NT2/D1 (cell line): ENCODE measurements at regions not wholly inside any gene's neighbourhood (a gene's known extent, or its start where the extent isn't known, plus 50 kb on each side); places are given as distances from the start of the nearest gene placed in this dataset.

ENCODE experiments used
- DNase-seq: peaks from one replicate; pipeline ENCODE4 v3.0.0-alpha.2; 2011; ENCODE audit warnings: low read depth, low spot score
- H3K27me3 ChIP-seq: 2 replicates; pipeline ENCODE4 v1.6.0; 2011; ENCODE audit warnings: mild to moderate bottlenecking; ENCODE audit not compliant: insufficient read length, insufficient read depth
- H3K36me3 ChIP-seq: 2 replicates; pipeline ENCODE4 v1.6.1; 2011; ENCODE audit warnings: mild to moderate bottlenecking, low read length, mixed read lengths; ENCODE audit not compliant: insufficient read depth, insufficient read length
- H3K4me1 ChIP-seq: 2 replicates; pipeline ENCODE4 v1.5.1; 2011; ENCODE audit not compliant: insufficient read depth, insufficient read length
- H3K4me3 ChIP-seq: 2 replicates; pipeline ENCODE4 v1.5.1; 2011; ENCODE audit warnings: low read depth; ENCODE audit not compliant: insufficient read length
- H3K9ac ChIP-seq: 2 replicates; pipeline ENCODE4 v1.6.0; 2011; ENCODE audit warnings: low read depth; ENCODE audit not compliant: insufficient read length
- H3K9me3 ChIP-seq: 2 replicates; pipeline ENCODE4 v1.5.1; 2011; ENCODE audit warnings: mild to moderate bottlenecking, low read length; ENCODE audit not compliant: insufficient read depth
- SUZ12 ChIP-seq: IDR thresholded peaks from 2 replicates; pipeline ENCODE4 v1.6.1; 2011; ENCODE audit not compliant: insufficient read length, insufficient read depth; ENCODE audit errors: extremely low read depth
- YY1 ChIP-seq: IDR thresholded peaks from 2 replicates; pipeline ENCODE4 v1.6.1; 2011; ENCODE audit not compliant: insufficient read length, insufficient read depth
- ZNF274 ChIP-seq: IDR thresholded peaks from 2 replicates; pipeline ENCODE4 v1.6.1; 2011; ENCODE audit warnings: mild to moderate bottlenecking, low read depth, low read length

DNA sequence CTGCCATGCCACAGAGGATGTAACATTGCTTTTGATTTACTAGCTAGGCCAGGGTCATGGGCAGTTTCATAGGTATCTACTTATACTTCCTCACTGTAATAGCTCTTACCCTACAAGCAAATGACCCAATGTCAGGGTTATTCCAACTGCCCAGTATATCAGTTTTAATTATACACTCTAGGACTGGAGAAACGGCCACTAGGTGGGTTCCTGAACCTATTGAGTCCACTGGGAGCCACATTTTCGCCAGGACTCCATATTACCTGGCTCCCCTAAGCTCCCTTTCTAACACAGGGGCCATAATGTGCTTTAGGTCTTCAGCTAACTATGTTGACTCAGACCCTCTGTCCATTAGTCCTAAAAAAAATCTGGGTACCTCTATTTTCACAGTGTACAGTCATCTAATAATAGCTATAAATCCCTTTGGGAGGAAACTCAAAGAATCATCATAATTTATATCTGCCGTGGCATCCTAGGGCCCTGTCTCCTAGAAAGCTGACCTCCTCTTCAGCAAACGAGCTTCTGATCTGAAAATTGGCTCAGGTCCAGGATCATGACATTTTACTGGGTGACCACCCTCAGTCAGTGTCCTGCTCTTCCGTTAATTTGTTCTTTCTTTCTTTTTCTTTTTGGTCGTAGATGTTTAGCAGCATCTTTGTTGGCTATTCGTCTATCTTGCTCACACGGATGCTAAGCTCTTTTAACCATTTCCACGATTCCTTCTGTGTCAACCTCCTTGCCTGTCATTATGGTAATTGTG is 244.3 kb downstream of the FAM76B start:
- H3K9me3 ChIP-seq: no peaks in the 10 kb centered on the region
- no peak for DNase-seq

DNA sequence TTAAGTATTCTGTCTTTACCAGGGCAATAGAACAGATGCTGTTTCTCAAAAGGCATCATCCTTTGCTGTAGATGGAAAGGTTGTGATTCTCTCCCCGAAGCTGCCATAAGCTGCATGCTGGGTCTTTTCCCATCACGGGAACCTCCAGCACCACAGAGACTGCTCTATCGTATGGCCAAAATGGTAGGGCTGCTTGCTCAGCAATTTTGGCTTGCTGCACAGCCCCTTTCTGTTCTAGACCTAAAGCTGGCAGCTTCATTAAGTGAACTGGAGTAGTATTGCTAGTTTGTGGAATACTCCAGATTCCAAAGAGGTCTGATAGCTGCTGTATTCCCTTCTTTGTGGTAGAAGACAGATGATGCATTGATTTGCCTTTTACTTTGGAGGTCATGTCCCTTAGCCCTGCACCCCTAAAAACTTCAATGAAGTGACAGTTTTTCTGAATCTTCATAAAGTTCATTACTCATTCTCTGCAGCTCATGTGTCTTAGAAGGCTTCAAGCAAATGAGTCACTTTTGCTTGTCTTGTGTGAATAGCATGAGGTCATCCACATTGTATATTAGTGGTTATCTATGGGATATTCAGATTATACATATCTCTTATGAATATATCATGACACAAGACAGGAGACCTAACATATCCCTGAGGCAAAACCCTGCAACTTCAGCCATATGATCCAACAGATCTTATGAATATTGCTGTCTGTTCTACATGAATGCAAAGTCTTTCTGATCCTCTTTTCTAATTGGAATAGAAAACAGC is 245.3 kb downstream of the FAM76B start:
- H3K4me3 ChIP-seq: no peak overlapping the region
- H3K36me3 ChIP-seq: no peaks in the 10 kb centered on the region
- TF ChIP-seq SUZ12 (no peak), ZNF274 (no peak), YY1 (no peak)
- no peaks in the 10 kb centered on the region for H3K9me3 ChIP-seq
- no peaks in the 10 kb centered on the region for H3K27me3 ChIP-seq
- no peaks in the 10 kb centered on the region for H3K4me1 ChIP-seq
- no peak overlapping the region for H3K9ac ChIP-seq
- no peak for DNase-seq

More for the DNA sequence above, 244.3 kb downstream of the FAM76B start:
- no peaks in the 10 kb centered on the region for H3K4me1 ChIP-seq
- no peak overlapping the region for H3K4me3 ChIP-seq
- TF ChIP-seq YY1 (no peak), ZNF274 (no peak), SUZ12 (no peak)
- no peak overlapping the region for H3K9ac ChIP-seq
- no peaks in the 10 kb centered on the region for H3K36me3 ChIP-seq
- no peaks in the 10 kb centered on the region for H3K27me3 ChIP-seq

DNA sequence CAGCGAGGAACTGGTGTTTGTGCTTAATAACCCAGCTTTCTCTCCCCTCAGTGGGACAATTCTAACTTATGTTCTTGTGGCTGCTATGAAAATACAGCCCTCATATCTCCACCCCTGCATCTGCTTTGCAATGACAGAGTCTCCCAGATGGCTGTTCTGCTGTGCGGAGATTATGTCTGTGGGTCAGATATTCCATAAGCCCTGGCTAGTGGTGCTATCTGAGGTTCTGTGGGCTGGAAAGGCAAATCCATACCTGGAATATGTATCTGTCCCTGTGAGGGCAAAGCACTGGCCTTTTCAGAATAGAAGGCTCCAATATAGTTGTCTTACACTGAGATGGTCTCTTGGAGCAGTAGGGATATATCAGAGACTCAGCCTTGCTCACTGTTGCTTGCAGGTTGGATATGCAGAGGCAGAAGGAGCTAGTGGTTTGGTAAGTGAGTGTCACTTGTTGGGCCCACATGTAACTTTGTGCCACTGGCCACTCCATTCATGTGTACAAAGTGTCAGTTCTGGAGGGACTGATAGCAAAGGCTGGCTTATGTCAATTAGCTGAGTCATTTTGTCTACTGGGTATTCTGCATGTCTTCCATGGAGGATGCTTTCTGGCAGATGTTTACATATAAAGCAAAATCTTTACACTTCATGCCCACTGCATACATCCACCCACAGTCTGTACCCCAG is 246.6 kb downstream of the FAM76B start:
- no peaks in the 10 kb centered on the region for H3K4me1 ChIP-seq
- TF ChIP-seq YY1 (no peak), SUZ12 (no peak), ZNF274 (no peak)
- no peak for DNase-seq
- H3K27me3 ChIP-seq: no peaks in the 10 kb centered on the region
- H3K9me3 ChIP-seq: no peaks in the 10 kb centered on the region
- no peak overlapping the region for H3K9ac ChIP-seq
- H3K36me3 ChIP-seq: no peaks in the 10 kb centered on the region
- no peak overlapping the region for H3K4me3 ChIP-seq

DNA sequence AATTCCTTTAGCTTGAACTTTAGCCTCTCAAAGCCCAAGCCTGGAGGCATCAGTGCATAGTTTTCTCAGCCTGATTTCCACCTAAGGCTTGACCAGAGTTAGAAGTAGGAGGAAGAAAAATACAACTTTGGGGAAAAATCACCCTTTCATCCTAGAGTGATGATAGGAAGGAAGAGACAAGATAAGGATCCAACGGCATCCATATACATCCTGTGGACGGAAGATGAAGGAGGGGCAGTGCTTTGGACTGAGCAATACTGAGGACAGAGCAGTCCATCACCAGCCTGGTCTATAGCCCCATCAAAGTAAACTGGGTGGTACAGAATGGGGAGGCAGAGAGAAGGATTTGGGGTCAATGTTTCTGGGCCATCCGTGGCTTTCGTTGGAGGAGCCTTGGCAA is 247.9 kb downstream of the FAM76B start:
- Histone ChIP-seq H3K4me1 (no peaks in the 10 kb centered on the region), H3K36me3 (no peaks in the 10 kb centered on the region), H3K4me3 (no peak overlapping the region), H3K9ac (no peak overlapping the region), H3K9me3 (no peaks in the 10 kb centered on the region), H3K27me3 (no peaks in the 10 kb centered on the region)
- no peak for DNase-seq
- no peak for TF ChIP-seq SUZ12
- no peak for TF ChIP-seq YY1
- TF ChIP-seq ZNF274: no peak

DNA sequence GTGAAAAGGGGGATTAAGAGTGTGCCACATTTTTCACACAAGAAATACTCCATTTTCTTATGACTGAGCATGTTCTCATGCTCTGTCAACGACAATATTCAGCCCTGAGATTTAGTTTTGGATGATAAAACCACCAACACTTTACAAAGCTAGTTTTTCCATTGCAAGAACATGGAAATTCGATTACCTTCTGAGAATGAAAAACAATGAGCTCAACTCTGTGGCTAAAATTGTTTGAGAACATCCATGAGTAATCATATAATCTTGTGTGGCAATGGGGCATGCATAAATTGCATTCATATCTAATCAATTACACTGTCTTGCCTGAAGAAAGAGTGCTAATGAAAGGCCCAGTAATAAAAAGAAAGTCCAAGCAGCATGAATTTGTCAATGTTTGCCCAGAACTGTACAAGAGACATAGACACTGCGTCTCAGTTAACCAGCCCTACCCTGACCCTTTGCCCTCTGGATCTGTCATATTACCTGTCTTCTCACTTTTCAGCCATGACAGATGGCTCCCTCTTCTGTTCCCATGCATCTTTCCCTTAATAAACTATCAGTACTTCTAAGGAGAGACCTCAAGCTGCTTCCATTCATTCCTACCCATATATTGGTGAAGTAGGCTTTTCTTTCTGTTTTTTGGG is 253.4 kb downstream of the FAM76B start:
- DNase-seq: no peak
- Histone ChIP-seq H3K4me1 (no peaks in the 10 kb centered on the region), H3K36me3 (no peaks in the 10 kb centered on the region), H3K9ac (no peak overlapping the region), H3K9me3 (no peaks in the 10 kb centered on the region), H3K4me3 (no peak overlapping the region), H3K27me3 (no peaks in the 10 kb centered on the region)
- TF ChIP-seq ZNF274 (no peak), SUZ12 (no peak), YY1 (no peak)

DNA sequence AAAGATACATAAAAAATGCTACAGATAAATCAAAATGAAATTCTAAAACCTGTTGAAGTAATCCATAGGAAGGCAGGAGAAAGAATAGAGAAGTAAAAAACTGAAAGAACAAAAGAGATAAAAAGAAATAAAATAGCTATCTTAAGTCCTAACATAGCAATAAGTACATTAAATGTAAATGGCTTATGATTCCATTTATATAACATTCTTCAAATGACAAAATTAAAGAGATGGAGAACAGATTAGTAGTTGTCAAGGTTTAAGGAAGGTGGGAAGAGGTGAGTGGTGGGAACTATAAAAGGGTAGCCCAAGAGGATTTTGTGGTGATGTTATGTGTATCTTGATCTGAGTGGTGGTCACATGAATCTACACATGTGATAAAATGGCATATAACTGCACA is 254.8 kb downstream of the FAM76B start:
- TF ChIP-seq ZNF274 (no peak), SUZ12 (no peak), YY1 (no peak)
- H3K36me3 ChIP-seq: no peaks in the 10 kb centered on the region
- DNase-seq: no peak

DNA sequence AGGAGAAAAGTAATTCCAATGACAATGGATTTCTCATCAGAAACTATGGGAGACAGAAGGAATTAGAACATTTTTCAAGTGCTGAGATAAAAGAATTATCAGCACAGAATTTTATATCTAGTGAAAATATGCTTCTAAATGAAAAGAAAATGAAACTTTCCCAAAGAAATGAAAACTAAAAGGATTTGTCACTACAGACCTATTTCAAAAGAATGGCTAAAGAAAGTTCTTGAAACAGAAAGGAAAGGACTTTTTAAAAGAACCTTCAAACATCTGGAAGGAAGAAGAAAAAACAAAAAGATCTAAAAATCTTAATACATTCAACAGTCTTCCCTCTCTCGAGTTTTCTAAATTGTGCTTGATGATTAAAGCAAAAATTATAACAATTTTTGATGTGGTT is 255.4 kb downstream of the FAM76B start:
- H3K4me1 ChIP-seq: no peaks in the 10 kb centered on the region
- TF ChIP-seq SUZ12 (no peak), YY1 (no peak), ZNF274 (no peak)
- no peaks in the 10 kb centered on the region for H3K27me3 ChIP-seq
- H3K9me3 ChIP-seq: no peaks in the 10 kb centered on the region
- no peak for DNase-seq
- H3K36me3 ChIP-seq: no peaks in the 10 kb centered on the region
- no peak overlapping the region for H3K9ac ChIP-seq
- H3K4me3 ChIP-seq: no peak overlapping the region

More for the DNA sequence above, 254.8 kb downstream of the FAM76B start:
- Histone ChIP-seq H3K4me1 (no peaks in the 10 kb centered on the region), H3K9me3 (no peaks in the 10 kb centered on the region), H3K4me3 (no peak overlapping the region), H3K27me3 (no peaks in the 10 kb centered on the region), H3K9ac (no peak overlapping the region)
